Thyroid gland (tissue), 4 donors: ENCODE measurements at regions not wholly inside any gene's neighbourhood (a gene's known extent, or its start where the extent isn't known, plus 50 kb on each side); places are given as distances from the start of the nearest gene placed in this dataset.

Experiments used
- CTCF ChIP-seq, 6 experiments: fragments of 200-600 bp in 3 of 6; fragments of 450-650 bp in 3 of 6; sonication (generic) in 3 of 6; IDR thresholded peaks; one replicate each; pipeline ENCODE4 v1.5.1; 2016 to 2019; ENCODE audit warnings: antibody characterized with exemption in 6 of 6, mild to moderate bottlenecking in 2 of 6, inconsistent platforms in 1 of 6, moderate library complexity in 1 of 6
- POLR2A ChIP-seq, 2 donors: fragments of 450-650 bp; IDR thresholded peaks; one replicate each; pipeline ENCODE4 v1.6.1; 2017; ENCODE audit warnings: antibody characterized with exemption in 2 of 2, mild to moderate bottlenecking in 2 of 2, moderate library complexity in 1 of 2

GRCh38 chr11:80424012-80424695 is 983.3 kb upstream of the TENM4 start:
- TF ChIP-seq POLR2A (IDR thresholded peaks at IDR 0.05), result no peak
- TF ChIP-seq CTCF (IDR thresholded peaks at IDR 0.05), result no peak
